ENCODE measurements at regions not wholly inside any gene's neighbourhood (a gene's known extent, or its start where the extent isn't known, plus 50 kb on each side); places are given as distances from the start of the nearest gene placed in this dataset.

GRCh38 chr15:35751413-35752133 is 205.6 kb upstream of the DPH6 start:
- Mint-ChIP-seq H3K4me1 (no peaks in the 10 kb centered on the region), H3K9me3 (no peaks in the 10 kb centered on the region), H3K27ac (no peak overlapping the region), H3K4me3 (no peak overlapping the region), H3K27me3 (peaks cover 10% of the 10 kb centered on the region)
- ATAC-seq (no peak), DNase-seq (peak; percentile 22 to 30)

GRCh38 chr15:35752134-35752466 is 206.1 kb upstream of the DPH6 start:
- H3K4me3 Mint-ChIP-seq = no peak overlapping the region

GRCh38 chr15:35753486-35753885 is 207.5 kb upstream of the DPH6 start:
- Mint-ChIP-seq H3K4me3 (no peak overlapping the region), H3K27ac (peak overlapping the region in 1 of 2 donors; percentile 34), H3K9me3 (no peaks in the 10 kb centered on the region), H3K27me3 (peaks cover 11% of the 10 kb centered on the region), H3K4me1 (no peaks in the 10 kb centered on the region)
- no peak for ATAC-seq
- DNase-seq = no peak

More at GRCh38 chr15:35752134-35752466, 206.1 kb upstream of the DPH6 start:
- Mint-ChIP-seq H3K27me3 (peaks cover 5% of the 10 kb centered on the region), H3K4me1 (no peaks in the 10 kb centered on the region), H3K27ac (no peak overlapping the region), H3K9me3 (no peaks in the 10 kb centered on the region)
- ATAC-seq = no peak
- no peak for DNase-seq

- ATAC-seq = no peak
- H3K9me3 Mint-ChIP-seq = no peaks in the 10 kb centered on the region
- H3K27ac Mint-ChIP-seq = no peak overlapping the region
- H3K4me3 Mint-ChIP-seq = no peak overlapping the region
- H3K27me3 Mint-ChIP-seq = peaks cover 11% of the 10 kb centered on the region
- DNase-seq = no peak
- H3K4me1 Mint-ChIP-seq = no peaks in the 10 kb centered on the region
Observed at GRCh38 chr15:35755237-35755802, 209.4 kb upstream of the DPH6 start.

GRCh38 chr15:35756623-35757022 is 210.7 kb upstream of the DPH6 start:
- peaks cover 11% of the 10 kb centered on the region for H3K27me3 Mint-ChIP-seq
- no peaks in the 10 kb centered on the region for H3K9me3 Mint-ChIP-seq
- no peak overlapping the region for H3K4me3 Mint-ChIP-seq
- no peaks in the 10 kb centered on the region for H3K4me1 Mint-ChIP-seq
- DNase-seq (no peak), ATAC-seq (no peak)
- no peak overlapping the region for H3K27ac Mint-ChIP-seq

- DNase-seq (no peak), ATAC-seq (no peak)
- Mint-ChIP-seq H3K27ac (no peak overlapping the region), H3K4me1 (no peaks in the 10 kb centered on the region), H3K9me3 (no peaks in the 10 kb centered on the region), H3K4me3 (no peak overlapping the region), H3K27me3 (peaks cover 11% of the 10 kb centered on the region)
Observed at GRCh38 chr15:35757361-35757760, 211.4 kb upstream of the DPH6 start.

- H3K9me3 Mint-ChIP-seq = no peaks in the 10 kb centered on the region
- H3K4me3 Mint-ChIP-seq = no peak overlapping the region
- no peaks in the 10 kb centered on the region for H3K4me1 Mint-ChIP-seq
- H3K27ac Mint-ChIP-seq = no peak overlapping the region
- H3K27me3 Mint-ChIP-seq = peaks cover 11% of the 10 kb centered on the region
- DNase-seq = no peak
- no peak for ATAC-seq
Observed at GRCh38 chr15:35757765-35758164, 211.8 kb upstream of the DPH6 start.

- no peak overlapping the region for H3K4me3 Mint-ChIP-seq
- DNase-seq = no peak
- no peak overlapping the region for H3K27ac Mint-ChIP-seq
- ATAC-seq = no peak
- H3K4me1 Mint-ChIP-seq = no peaks in the 10 kb centered on the region
- no peaks in the 10 kb centered on the region for H3K9me3 Mint-ChIP-seq
- H3K27me3 Mint-ChIP-seq = peaks cover under 1% of the 10 kb centered on the region
Observed at GRCh38 chr15:35764661-35765519, 218.9 kb upstream of the DPH6 start.

GRCh38 chr15:35768949-35769348 is 223.0 kb upstream of the DPH6 start:
- DNase-seq = no peak
- Mint-ChIP-seq H3K27ac (no peak overlapping the region), H3K4me3 (no peak overlapping the region), H3K9me3 (no peaks in the 10 kb centered on the region), H3K27me3 (peaks cover 9% of the 10 kb centered on the region), H3K4me1 (no peaks in the 10 kb centered on the region)
- no peak for ATAC-seq

GRCh38 chr15:35769656-35770055 is 223.7 kb upstream of the DPH6 start:
- no peaks in the 10 kb centered on the region for H3K4me1 Mint-ChIP-seq
- ATAC-seq = no peak
- no peak overlapping the region for H3K4me3 Mint-ChIP-seq

GRCh38 chr15:35771746-35772442 is 225.9 kb upstream of the DPH6 start:
- DNase-seq (no peak), ATAC-seq (no peak)
- peaks cover 9% of the 10 kb centered on the region for H3K27me3 Mint-ChIP-seq
- H3K27ac Mint-ChIP-seq = no peak overlapping the region
- no peaks in the 10 kb centered on the region for H3K9me3 Mint-ChIP-seq
- no peaks in the 10 kb centered on the region for H3K4me1 Mint-ChIP-seq
- H3K4me3 Mint-ChIP-seq = no peak overlapping the region

More at GRCh38 chr15:35769656-35770055, 223.7 kb upstream of the DPH6 start:
- DNase-seq = no peak
- Mint-ChIP-seq H3K9me3 (no peaks in the 10 kb centered on the region), H3K27me3 (peaks cover 9% of the 10 kb centered on the region), H3K27ac (no peak overlapping the region)

- Mint-ChIP-seq H3K4me3 (no peak overlapping the region), H3K4me1 (no peaks in the 10 kb centered on the region)
Observed at GRCh38 chr15:35774653-35775052, 228.7 kb upstream of the DPH6 start.

GRCh38 chr15:35775471-35775870 is 229.5 kb upstream of the DPH6 start:
- H3K4me1 Mint-ChIP-seq = no peaks in the 10 kb centered on the region
- no peak for DNase-seq
- no peak for ATAC-seq
- no peaks in the 10 kb centered on the region for H3K9me3 Mint-ChIP-seq
- no peak overlapping the region for H3K27ac Mint-ChIP-seq
- peaks cover 2% of the 10 kb centered on the region for H3K27me3 Mint-ChIP-seq
- no peak overlapping the region for H3K4me3 Mint-ChIP-seq

More at GRCh38 chr15:35774653-35775052, 228.7 kb upstream of the DPH6 start:
- ATAC-seq = no peak
- Mint-ChIP-seq H3K27ac (no peak overlapping the region), H3K27me3 (peaks cover 9% of the 10 kb centered on the region), H3K9me3 (no peaks in the 10 kb centered on the region)
- DNase-seq = no peak

GRCh38 chr15:35777061-35777460 is 231.1 kb upstream of the DPH6 start:
- DNase-seq = no peak
- no peaks in the 10 kb centered on the region for H3K9me3 Mint-ChIP-seq
- no peaks in the 10 kb centered on the region for H3K27me3 Mint-ChIP-seq

GRCh38 chr15:35783203-35783602 is 237.2 kb upstream of the DPH6 start:
- H3K4me3 Mint-ChIP-seq = no peak overlapping the region

More at GRCh38 chr15:35777061-35777460, 231.1 kb upstream of the DPH6 start:
- H3K27ac Mint-ChIP-seq = no peak overlapping the region
- no peak overlapping the region for H3K4me3 Mint-ChIP-seq
- no peak for ATAC-seq
- no peaks in the 10 kb centered on the region for H3K4me1 Mint-ChIP-seq

More at GRCh38 chr15:35783203-35783602, 237.2 kb upstream of the DPH6 start:
- Mint-ChIP-seq H3K4me1 (no peaks in the 10 kb centered on the region), H3K9me3 (no peaks in the 10 kb centered on the region), H3K27ac (no peak overlapping the region), H3K27me3 (no peaks in the 10 kb centered on the region)
- ATAC-seq = no peak
- no peak for DNase-seq
